HEK293 (cell line): ENCODE measurements at regions not wholly inside any gene's neighbourhood (a gene's known extent, or its start where the extent isn't known, plus 50 kb on each side); places are given as distances from the start of the nearest gene placed in this dataset.

Experiments
- CTCF ChIA-PET: fragments of 350-600 bp; formaldehyde crosslinking; extraction: SDS; loops from one replicate; lab custom pipeline; 2021; ENCODE audit warnings: antibody characterized with exemption; lab: Yijun Ruan, JAX
- POLR2A ChIA-PET: fragments of 300-600 bp; formaldehyde crosslinking; extraction: SDS; loops from one replicate; lab custom pipeline; 2020; ENCODE audit warnings: antibody characterized with exemption, inconsistent platforms; lab: Yijun Ruan, JAX
- H3K27ac ChIP-seq: fragments of 200-500 bp; sonication (Bioruptor generic); 2 replicates; pipeline ENCODE4 v1.5.1; 2014; ENCODE audit warnings: low read depth, low read length, control low read depth, inconsistent platforms; ENCODE audit errors: extremely low read depth
- H3K36me3 ChIP-seq, 2 experiments: fragments of 200-500 bp in 1 of 2; sonication (Bioruptor generic) in 1 of 2; 1 replicate in 1 of 2; 2 replicates in 1 of 2; pipeline ENCODE4 v1.5.1; 2014 to 2017; ENCODE audit warnings: inconsistent platforms in 2 of 2, low read length in 2 of 2; ENCODE audit not compliant: control insufficient read depth in 2 of 2, insufficient read depth in 1 of 2
- H3K4me1 ChIP-seq: fragments of 200-500 bp; sonication (Bioruptor generic); 2 replicates; pipeline ENCODE4 v1.5.1; 2014; ENCODE audit warnings: mild to moderate bottlenecking, low read length, inconsistent platforms; ENCODE audit not compliant: control insufficient read depth, insufficient read depth
- H3K4me3 ChIP-seq: 2 replicates; pipeline ENCODE4 v1.5.1; 2011; ENCODE audit warnings: low read depth, mild to moderate bottlenecking, control low read depth, low read length, moderate library complexity
- H3K9me3 ChIP-seq: fragments of 200-500 bp; sonication (Bioruptor generic); 2 replicates; pipeline ENCODE4 v1.5.1; 2014; ENCODE audit warnings: low read depth, low read length, inconsistent platforms; ENCODE audit not compliant: control insufficient read depth, insufficient read depth
- GLIS1 ChIP-seq: fragments of 450-650 bp; formaldehyde crosslinking; IDR thresholded peaks from 2 replicates; pipeline ENCODE4 v1.5.1; 2016; ENCODE audit warnings: missing biosample characterization, missing genetic modification characterization
- MZF1 ChIP-seq: fragments of 450-650 bp; formaldehyde crosslinking; IDR thresholded peaks from 2 replicates; pipeline ENCODE4 v1.5.1; 2017; ENCODE audit warnings: missing biosample characterization, missing genetic modification characterization, borderline replicate concordance
- SP7 ChIP-seq: fragments of 450-650 bp; formaldehyde crosslinking; IDR thresholded peaks from 2 replicates; pipeline ENCODE4 v1.5.1; 2016; ENCODE audit warnings: missing biosample characterization, missing genetic modification characterization
- YY2 ChIP-seq: fragments of 450-650 bp; formaldehyde crosslinking; IDR thresholded peaks from 2 replicates; pipeline ENCODE4 v1.5.1; 2016; ENCODE audit warnings: missing biosample characterization, missing genetic modification characterization
- ZBTB20 ChIP-seq: fragments of 450-650 bp; formaldehyde crosslinking; IDR thresholded peaks from 2 replicates; pipeline ENCODE4 v1.5.1; 2016; ENCODE audit warnings: missing biosample characterization, missing genetic modification characterization
- ZBTB21 ChIP-seq: fragments of 450-650 bp; formaldehyde crosslinking; IDR thresholded peaks from 2 replicates; pipeline ENCODE4 v1.5.1; 2017; ENCODE audit warnings: missing biosample characterization, missing genetic modification characterization
- ZFP41 ChIP-seq: fragments of 450-650 bp; formaldehyde crosslinking; IDR thresholded peaks from 2 replicates; pipeline ENCODE4 v1.5.1; 2016; ENCODE audit warnings: missing biosample characterization, missing genetic modification characterization, borderline replicate concordance
- ZNF121 ChIP-seq: fragments of 450-650 bp; formaldehyde crosslinking; IDR thresholded peaks from 2 replicates; pipeline ENCODE4 v1.5.1; 2016; ENCODE audit warnings: missing biosample characterization, missing genetic modification characterization
- ZNF16 ChIP-seq: fragments of 450-650 bp; formaldehyde crosslinking; IDR thresholded peaks from 2 replicates; pipeline ENCODE4 v1.5.1; 2016; ENCODE audit warnings: low read depth, missing biosample characterization, missing genetic modification characterization
- ZNF19 ChIP-seq: fragments of 450-650 bp; formaldehyde crosslinking; IDR thresholded peaks from 2 replicates; pipeline ENCODE4; 2016; ENCODE audit warnings: missing biosample characterization, missing genetic modification characterization, low read depth
- ZNF2 ChIP-seq: fragments of 450-650 bp; formaldehyde crosslinking; IDR thresholded peaks from 2 replicates; pipeline ENCODE4 v1.5.1; 2016; ENCODE audit warnings: missing biosample characterization, missing genetic modification characterization
- ZNF221 ChIP-seq: fragments of 450-650 bp; formaldehyde crosslinking; IDR thresholded peaks from 2 replicates; pipeline ENCODE4 v1.5.1; 2017; ENCODE audit warnings: missing biosample characterization, missing genetic modification characterization, borderline replicate concordance
- ZNF558 ChIP-seq: fragments of 450-650 bp; formaldehyde crosslinking; IDR thresholded peaks from 2 replicates; pipeline ENCODE4 v1.5.1; 2016; ENCODE audit warnings: missing biosample characterization, missing genetic modification characterization
- ZNF560 ChIP-seq: fragments of 450-650 bp; formaldehyde crosslinking; IDR thresholded peaks from 2 replicates; pipeline ENCODE4 v1.5.1; 2017; ENCODE audit warnings: missing biosample characterization, missing genetic modification characterization, borderline replicate concordance
- ZNF596 ChIP-seq: fragments of 450-650 bp; IDR thresholded peaks from 2 replicates; pipeline ENCODE4 v1.5.0; 2018; ENCODE audit warnings: missing biosample characterization, mild to moderate bottlenecking, missing genetic modification characterization, moderate library complexity
- ZNF629 ChIP-seq: fragments of 450-650 bp; formaldehyde crosslinking; IDR thresholded peaks from 2 replicates; pipeline ENCODE4 v1.5.1; 2017; ENCODE audit warnings: missing biosample characterization, missing genetic modification characterization
- TF ChIP-seq, protein P1 (sequence below): fragments of 450-650 bp; formaldehyde crosslinking; IDR thresholded peaks from 2 replicates; pipeline ENCODE4 v1.5.1; 2016; ENCODE audit warnings: missing biosample characterization, missing genetic modification characterization
- TF ChIP-seq, protein P2 (sequence below): fragments of 450-650 bp; formaldehyde crosslinking; IDR thresholded peaks from 2 replicates; pipeline ENCODE4 v1.5.1; 2016; ENCODE audit warnings: missing biosample characterization, missing genetic modification characterization
- TF ChIP-seq, protein P3 (sequence below): fragments of 450-650 bp; IDR thresholded peaks from 2 replicates; pipeline ENCODE4 v1.5.1; 2018; ENCODE audit warnings: missing biosample characterization, missing genetic modification characterization
- TF ChIP-seq, protein P4 (sequence below): fragments of 450-650 bp; formaldehyde crosslinking; IDR thresholded peaks from 2 replicates; pipeline ENCODE4 v1.5.1; 2016; ENCODE audit warnings: missing biosample characterization, missing genetic modification characterization, low read depth

DNA sequence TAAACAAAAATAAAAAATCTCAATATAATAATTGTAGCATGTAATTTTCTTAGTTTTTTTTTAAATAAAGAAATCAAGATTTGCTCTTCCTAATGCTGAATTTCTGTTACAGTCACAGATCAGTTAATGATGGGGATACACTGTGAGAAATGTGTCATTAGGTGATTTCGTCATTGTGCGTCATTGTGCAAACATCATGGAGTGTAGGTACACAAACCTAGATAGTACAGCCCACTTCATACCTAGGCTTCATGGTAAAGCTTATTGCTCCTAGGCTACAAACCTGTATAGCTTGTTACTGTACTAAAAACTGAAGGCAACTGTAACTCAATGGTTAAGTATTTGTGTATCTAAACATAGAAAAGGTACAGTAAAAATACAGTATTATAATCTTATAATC lies 74.4 kb upstream of the LSM8 start:
- POLR2A ChIA-PET, result no interaction called here
- Histone ChIP-seq H3K4me1 (no peaks in the 10 kb centered on the region), H3K4me3 (no peak overlapping the region), H3K9me3 (no peaks in the 10 kb centered on the region), H3K27ac (no peak overlapping the region), H3K36me3 (no peaks in the 10 kb centered on the region)
- TF ChIP-seq ZNF629 (tag by site-specific recombination) (peak; percentile 70), ZNF19 (no peak), ZNF121 (tag by site-specific recombination) (no peak), MZF1 (tag by site-specific recombination) (no peak), ZBTB21 (tag by site-specific recombination) (peak; percentile 85), SP7 (tag by site-specific recombination) (peak; percentile 72), YY2 (tag by site-specific recombination) (0 out of 2 replicates have a peak, but pooled peaks have one; percentile 39), ZNF221 (tag by site-specific recombination) (no peak)
- TF ChIP-seq, protein P1, sequence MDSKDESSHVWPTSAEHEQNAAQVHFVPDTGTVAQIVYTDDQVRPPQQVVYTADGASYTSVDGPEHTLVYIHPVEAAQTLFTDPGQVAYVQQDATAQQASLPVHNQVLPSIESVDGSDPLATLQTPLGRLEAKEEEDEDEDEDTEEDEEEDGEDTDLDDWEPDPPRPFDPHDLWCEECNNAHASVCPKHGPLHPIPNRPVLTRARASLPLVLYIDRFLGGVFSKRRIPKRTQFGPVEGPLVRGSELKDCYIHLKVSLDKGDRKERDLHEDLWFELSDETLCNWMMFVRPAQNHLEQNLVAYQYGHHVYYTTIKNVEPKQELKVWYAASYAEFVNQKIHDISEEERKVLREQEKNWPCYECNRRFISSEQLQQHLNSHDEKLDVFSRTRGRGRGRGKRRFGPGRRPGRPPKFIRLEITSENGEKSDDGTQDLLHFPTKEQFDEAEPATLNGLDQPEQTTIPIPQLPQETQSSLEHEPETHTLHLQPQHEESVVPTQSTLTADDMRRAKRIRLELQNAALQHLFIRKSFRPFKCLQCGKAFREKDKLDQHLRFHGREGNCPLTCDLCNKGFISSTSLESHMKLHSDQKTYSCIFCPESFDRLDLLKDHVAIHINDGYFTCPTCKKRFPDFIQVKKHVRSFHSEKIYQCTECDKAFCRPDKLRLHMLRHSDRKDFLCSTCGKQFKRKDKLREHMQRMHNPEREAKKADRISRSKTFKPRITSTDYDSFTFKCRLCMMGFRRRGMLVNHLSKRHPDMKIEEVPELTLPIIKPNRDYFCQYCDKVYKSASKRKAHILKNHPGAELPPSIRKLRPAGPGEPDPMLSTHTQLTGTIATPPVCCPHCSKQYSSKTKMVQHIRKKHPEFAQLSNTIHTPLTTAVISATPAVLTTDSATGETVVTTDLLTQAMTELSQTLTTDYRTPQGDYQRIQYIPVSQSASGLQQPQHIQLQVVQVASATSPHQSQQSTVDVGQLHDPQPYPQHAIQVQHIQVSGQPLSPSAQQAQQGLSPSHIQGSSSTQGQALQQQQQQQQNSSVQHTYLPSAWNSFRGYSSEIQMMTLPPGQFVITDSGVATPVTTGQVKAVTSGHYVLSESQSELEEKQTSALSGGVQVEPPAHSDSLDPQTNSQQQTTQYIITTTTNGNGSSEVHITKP (tag by site-specific recombination), result peak; percentile 66
- CTCF ChIA-PET, result interaction anchor here (1.1 kb wide), 1 partner anchor 381 kb away, joined by 6 read pairs; no protein-coding TSS in a partner anchor

DNA sequence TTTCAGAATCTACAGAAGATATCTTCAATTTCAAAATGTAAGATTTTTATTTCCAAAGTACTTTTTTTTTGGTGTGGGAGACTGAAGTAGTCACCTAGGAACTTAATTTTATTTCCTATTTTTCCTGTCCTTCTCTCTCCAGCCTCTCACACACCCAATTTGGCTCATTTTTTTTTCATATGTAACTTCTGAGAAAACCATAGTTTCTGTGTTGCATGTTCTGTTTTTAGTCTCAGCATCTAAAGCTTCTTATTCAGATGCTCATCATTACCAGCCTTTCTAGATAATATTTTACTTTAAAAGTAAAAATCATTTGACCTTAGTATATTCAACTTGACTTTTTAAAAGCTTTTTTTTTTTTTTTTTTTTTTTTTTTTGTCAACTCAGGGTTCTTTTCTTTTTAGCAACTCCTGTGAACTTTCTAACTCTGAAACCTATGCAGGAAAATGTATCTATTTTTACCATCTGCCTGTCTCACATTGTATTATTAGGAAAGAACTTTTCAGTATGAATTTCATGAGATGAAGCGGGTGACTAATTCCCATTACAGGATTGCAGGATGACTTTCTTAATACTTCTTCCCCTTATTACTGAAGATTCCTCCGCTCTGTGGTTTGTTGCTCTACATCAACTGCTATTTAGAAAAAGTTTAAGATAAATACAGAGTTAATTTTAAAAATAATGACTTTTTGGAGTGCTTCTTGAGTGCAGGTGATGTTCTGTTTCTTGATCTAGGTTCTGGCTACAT lies 73.6 kb upstream of the LSM8 start:
- no peak overlapping the region for H3K27ac ChIP-seq
- no peak overlapping the region for H3K4me3 ChIP-seq
- H3K9me3 ChIP-seq, result no peaks in the 10 kb centered on the region
- no peaks in the 10 kb centered on the region for H3K4me1 ChIP-seq
- CTCF ChIA-PET, result interaction anchor here (0.6 to 1.1 kb wide), 3 partner anchors 17 to 381 kb away, joined by 3 to 6 read pairs (median 5); no protein-coding TSS in a partner anchor
- TF ChIP-seq ZFP41 (tag by site-specific recombination) (no peak), ZBTB20 (tag by site-specific recombination) (no peak), ZNF558 (tag by site-specific recombination) (no peak), GLIS1 (tag by site-specific recombination) (no peak), ZNF560 (tag by site-specific recombination) (no peak), ZNF596 (tag by site-specific recombination) (no peak), ZNF2 (tag by site-specific recombination) (no peak), ZNF16 (tag by site-specific recombination) (no peak)
- TF ChIP-seq, protein P2, sequence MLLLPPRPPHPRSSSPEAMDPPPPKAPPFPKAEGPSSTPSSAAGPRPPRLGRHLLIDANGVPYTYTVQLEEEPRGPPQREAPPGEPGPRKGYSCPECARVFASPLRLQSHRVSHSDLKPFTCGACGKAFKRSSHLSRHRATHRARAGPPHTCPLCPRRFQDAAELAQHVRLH (tag by site-specific recombination), result no peak
- TF ChIP-seq, protein P3, sequence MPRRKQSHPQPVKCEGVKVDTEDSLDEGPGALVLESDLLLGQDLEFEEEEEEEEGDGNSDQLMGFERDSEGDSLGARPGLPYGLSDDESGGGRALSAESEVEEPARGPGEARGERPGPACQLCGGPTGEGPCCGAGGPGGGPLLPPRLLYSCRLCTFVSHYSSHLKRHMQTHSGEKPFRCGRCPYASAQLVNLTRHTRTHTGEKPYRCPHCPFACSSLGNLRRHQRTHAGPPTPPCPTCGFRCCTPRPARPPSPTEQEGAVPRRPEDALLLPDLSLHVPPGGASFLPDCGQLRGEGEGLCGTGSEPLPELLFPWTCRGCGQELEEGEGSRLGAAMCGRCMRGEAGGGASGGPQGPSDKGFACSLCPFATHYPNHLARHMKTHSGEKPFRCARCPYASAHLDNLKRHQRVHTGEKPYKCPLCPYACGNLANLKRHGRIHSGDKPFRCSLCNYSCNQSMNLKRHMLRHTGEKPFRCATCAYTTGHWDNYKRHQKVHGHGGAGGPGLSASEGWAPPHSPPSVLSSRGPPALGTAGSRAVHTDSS, result no peak
- TF ChIP-seq, protein P4, sequence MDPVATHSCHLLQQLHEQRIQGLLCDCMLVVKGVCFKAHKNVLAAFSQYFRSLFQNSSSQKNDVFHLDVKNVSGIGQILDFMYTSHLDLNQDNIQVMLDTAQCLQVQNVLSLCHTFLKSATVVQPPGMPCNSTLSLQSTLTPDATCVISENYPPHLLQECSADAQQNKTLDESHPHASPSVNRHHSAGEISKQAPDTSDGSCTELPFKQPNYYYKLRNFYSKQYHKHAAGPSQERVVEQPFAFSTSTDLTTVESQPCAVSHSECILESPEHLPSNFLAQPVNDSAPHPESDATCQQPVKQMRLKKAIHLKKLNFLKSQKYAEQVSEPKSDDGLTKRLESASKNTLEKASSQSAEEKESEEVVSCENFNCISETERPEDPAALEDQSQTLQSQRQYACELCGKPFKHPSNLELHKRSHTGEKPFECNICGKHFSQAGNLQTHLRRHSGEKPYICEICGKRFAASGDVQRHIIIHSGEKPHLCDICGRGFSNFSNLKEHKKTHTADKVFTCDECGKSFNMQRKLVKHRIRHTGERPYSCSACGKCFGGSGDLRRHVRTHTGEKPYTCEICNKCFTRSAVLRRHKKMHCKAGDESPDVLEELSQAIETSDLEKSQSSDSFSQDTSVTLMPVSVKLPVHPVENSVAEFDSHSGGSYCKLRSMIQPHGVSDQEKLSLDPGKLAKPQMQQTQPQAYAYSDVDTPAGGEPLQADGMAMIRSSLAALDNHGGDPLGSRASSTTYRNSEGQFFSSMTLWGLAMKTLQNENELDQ (tag by site-specific recombination), result no peak
- TF ChIP-seq, all 188 proteins: peak for 0
- POLR2A ChIA-PET, result no interaction called here
- no peaks in the 10 kb centered on the region for H3K36me3 ChIP-seq
